Suprapubic skin (tissue), 3 donors: ENCODE measurements at regions not wholly inside any gene's neighbourhood (a gene's known extent, or its start where the extent isn't known, plus 50 kb on each side); places are given as distances from the start of the nearest gene placed in this dataset.

Experiments
- CTCF ChIP-seq, 2 donors: fragments of 200-600 bp in 1 of 2; fragments of 450-650 bp in 1 of 2; sonication (generic) in 1 of 2; IDR thresholded peaks; one replicate each; pipeline ENCODE4 v1.5.1; 2016 to 2019; ENCODE audit warnings: antibody characterized with exemption in 2 of 2, mild to moderate bottlenecking in 1 of 2, moderate library complexity in 1 of 2
- POLR2A ChIP-seq, 2 donors: fragments of 450-650 bp; IDR thresholded peaks; one replicate each; pipeline ENCODE4 v1.6.1; 2017; ENCODE audit warnings: antibody characterized with exemption in 2 of 2, mild to moderate bottlenecking in 2 of 2, moderate library complexity in 2 of 2

- no peak for TF ChIP-seq POLR2A (IDR thresholded peaks at IDR 0.05)
- TF ChIP-seq CTCF (IDR thresholded peaks at IDR 0.05), result no peak
Observed at GRCh38 chr1:72435025-72435424, 152.7 kb upstream of the NEGR1 start.
